HG03097 (cell line): ENCODE measurements at regions not wholly inside any gene's neighbourhood (a gene's known extent, or its start where the extent isn't known, plus 50 kb on each side); places are given as distances from the start of the nearest gene placed in this dataset.

Source experiments
- ATAC-seq: cut with Tn5 transposase; IDR thresholded peaks from one replicate; pipeline ENCODE4 v1.9.1; 2021; ENCODE audit not compliant: unreplicated experiment, low FRiP score

GRCh38 chr1:234713859-234714258 lies 103.9 kb upstream of the IRF2BP2 start:
- no peak for ATAC-seq

DNA sequence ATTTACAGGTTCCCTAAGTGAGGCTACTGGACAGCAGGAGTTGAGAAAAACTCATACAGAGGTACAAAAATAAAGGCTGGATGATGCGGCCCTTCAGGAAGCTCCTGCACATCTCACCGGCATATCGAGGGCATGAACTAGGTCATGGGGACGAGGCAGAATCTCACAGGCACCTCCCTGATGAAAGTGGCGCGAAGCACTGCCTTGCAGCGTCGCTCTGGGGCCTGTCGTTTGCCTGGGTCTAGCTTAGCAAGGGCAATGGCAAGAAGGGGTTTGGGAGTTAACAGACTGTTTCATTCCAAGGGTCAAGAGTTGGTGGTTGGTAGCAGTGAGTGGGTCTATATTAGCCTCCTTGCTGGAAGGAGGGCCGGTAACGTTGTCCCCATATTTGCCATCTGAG lies 103.5 kb upstream of the IRF2BP2 start:
- no peak for ATAC-seq

DNA sequence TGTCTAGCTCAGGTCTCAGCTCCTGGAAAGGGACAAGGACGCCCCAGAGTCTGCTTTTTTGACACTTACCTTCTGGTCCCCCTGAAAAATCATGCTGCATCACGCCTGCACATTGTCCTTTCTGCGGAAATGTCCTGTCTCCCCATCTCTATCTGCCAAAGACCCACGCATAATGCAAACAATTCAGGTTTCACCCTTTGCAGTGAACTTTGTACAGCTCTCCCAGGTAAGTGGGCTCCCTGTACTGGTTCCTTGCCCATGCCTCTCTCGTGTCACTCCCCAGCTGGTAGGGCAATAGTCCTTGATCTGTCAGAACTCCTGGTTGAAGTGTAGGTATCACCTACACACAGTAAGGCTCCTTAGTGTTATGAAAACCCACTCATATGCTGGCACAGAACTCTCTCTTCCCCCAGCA lies 102.9 kb upstream of the IRF2BP2 start:
- no peak for ATAC-seq

DNA sequence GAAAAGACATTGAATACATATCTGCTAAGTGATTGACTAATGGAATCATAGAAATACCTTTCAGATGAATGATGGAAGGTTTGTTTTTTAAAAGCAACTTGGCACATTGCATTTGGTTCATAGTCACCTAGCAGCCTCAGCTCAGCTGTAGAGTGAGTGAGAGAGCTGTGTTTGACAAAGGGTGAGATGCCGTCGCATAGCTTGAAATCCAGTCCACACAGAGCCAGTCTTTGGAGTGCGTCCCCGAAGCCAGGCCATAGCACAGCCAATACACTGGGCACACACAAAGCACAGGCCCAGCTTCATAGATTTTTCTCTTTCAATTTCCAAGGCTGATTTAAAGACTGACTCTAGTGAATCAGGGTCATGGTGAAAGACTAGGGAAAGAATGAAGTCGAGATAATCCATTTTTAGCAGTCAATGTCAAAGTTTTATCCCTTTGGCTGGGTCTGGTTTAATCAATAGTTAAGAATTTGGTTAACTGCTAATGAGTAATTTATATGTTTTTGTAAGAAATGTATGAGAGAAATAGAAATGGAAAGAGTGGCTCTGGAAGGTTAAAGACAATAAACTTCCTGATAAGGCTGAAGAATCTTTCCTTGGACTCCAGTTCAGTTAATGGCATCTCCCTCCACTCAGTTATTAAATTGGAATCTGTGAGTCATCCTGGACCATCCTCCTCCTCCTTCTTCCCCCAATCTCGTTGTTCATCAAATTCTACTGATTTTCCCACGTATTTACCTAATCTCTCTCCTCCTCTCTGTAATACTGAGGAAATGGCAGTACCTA lies 101.2 kb upstream of the IRF2BP2 start:
- ATAC-seq: no peak

DNA sequence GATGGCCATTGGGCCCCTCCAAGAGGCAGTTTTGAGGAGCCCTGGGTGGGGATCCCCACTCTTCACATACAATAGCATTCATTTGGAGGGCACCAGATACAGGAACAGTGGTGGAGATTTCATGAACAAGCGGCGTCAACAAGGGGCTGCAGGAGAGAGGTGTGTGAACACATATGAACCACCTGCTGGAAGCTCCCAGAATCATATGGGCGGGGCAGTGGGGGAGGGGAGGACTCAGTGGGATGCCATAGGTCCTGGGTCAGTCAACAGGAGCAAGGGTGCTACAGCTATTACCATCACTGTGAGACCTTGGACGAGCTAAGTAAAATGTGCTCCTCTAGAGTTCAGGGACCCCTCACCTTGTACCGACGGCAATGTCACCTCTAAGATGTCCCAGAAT lies 100.4 kb upstream of the IRF2BP2 start:
- ATAC-seq: no peak

DNA sequence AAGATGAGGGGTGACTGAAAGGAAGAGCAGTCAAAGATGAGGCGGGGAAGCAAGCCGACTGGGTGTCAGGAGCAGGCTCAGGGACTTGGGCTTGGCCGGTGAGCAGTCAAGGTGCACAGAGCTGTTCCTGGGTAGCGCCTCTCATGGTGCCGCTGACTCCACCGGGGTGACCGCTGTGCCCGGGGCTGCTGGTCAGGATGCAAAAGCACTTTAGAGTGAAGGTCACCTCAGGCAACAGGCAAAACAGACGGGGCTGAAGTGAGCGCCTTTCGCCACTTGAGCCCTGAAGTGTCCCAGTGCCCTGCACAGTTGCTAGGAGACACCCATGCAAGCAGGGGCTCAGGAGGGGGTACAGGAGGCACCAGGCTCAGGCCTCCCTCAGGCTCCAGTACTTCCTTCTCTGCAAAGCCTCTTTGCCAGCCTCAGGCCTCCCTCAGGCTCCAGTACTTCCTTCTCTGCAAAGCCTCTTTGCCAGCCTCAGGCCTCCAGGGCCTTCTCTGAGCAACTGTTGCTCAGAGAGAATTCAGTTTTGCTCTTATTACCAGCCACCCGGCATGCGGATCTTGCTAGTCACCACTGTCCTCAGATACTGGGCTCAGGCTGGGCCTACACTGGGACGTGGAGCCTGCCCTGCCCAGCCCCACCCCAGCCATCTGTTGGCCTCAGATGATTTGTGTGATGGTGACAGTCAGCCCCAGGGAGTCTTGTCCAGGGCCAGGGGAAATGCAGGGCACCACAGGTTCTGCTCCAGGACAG lies 99.7 kb upstream of the IRF2BP2 start:
- ATAC-seq: no peak

DNA sequence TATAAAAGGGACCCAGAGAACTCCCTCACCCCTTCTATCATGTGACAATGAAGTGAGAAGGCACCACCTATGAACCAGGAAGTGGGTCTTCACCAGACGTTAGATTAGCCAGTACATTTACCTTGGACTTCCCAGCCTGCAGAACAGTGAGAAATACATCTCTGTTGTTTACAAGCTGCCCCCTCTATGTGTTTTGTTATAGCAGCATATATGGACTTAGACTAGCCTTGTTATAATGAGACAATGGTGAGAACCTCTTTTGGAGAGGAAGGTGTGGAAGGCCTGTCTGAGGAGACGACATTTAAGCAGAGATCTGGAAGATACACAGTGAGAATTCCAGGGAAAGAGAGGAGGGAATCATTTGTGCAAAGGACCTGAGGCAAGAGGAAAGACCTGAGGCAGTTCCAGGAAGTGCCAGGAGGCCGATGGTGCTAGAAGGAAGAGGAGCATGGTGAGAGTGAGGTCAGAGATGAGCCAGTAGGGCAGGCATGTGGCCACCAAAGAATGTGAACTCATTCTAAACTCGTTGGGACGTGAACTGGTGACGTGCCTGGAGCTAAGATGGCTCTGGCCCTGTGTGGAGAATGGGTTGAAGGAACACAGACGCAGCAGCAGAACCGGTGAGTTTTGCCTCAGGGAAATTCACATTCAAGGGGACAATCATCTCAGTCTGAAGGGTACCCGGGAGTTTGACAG lies 98.9 kb upstream of the IRF2BP2 start:
- ATAC-seq: no peak

GRCh38 chr1:234707641-234708040 lies 97.7 kb upstream of the IRF2BP2 start:
- no peak for ATAC-seq

- no peak for ATAC-seq
Observed at GRCh38 chr1:234706931-234707330, 97.0 kb upstream of the IRF2BP2 start.

GRCh38 chr1:234706199-234706598 lies 96.2 kb upstream of the IRF2BP2 start:
- no peak for ATAC-seq

DNA sequence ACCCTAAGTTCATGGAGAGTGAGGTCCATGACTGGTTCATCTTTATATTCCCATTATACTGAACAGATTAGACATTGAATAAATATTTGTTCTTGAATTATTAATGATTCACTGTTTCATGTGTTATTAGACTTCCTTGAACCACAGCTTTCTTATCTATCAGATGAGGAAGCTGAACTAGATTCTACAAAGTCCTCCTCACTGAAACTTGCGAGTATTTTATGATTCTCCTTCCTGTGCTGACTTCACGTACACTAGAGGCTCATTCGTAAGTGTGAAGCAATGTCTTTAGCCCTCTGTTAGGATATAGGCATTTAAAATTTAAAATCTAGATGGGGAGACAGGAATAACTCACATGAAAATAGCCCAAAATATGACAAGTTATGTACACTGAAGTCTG lies 95.6 kb upstream of the IRF2BP2 start:
- ATAC-seq: no peak

- ATAC-seq: no peak
Observed at GRCh38 chr1:234704106-234704887, 94.3 kb upstream of the IRF2BP2 start.

GRCh38 chr1:234702342-234703000 lies 92.5 kb upstream of the IRF2BP2 start:
- ATAC-seq: no peak

DNA sequence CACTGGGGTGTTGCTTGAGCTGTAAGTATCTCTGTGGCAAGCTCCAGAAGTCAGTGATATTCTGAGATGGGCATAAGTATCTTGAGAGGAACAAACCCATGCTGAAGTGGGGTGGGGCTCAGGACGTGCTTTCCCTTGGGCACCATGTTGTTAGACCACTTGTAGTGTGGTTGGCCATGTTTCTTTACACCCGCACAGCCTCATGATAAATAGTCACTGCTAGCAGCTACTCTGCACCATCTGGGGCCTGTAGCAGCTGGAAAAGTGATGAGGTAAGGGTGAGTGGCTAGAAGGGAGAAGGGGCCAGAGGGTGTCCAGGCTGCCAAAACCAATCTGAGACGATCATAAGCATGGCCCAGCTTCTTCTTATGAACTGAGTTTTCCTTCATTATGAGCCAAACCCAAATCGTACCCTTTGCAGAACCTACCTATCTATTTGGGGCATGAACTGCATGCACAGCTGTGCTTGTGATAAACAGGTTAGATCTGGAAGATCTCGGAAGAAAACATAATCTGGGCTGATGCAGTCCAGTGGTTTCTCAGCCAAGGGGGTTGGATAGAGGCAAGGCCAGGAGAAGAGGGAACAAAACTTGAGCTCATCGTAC lies 91.9 kb upstream of the IRF2BP2 start:
- no peak for ATAC-seq

DNA sequence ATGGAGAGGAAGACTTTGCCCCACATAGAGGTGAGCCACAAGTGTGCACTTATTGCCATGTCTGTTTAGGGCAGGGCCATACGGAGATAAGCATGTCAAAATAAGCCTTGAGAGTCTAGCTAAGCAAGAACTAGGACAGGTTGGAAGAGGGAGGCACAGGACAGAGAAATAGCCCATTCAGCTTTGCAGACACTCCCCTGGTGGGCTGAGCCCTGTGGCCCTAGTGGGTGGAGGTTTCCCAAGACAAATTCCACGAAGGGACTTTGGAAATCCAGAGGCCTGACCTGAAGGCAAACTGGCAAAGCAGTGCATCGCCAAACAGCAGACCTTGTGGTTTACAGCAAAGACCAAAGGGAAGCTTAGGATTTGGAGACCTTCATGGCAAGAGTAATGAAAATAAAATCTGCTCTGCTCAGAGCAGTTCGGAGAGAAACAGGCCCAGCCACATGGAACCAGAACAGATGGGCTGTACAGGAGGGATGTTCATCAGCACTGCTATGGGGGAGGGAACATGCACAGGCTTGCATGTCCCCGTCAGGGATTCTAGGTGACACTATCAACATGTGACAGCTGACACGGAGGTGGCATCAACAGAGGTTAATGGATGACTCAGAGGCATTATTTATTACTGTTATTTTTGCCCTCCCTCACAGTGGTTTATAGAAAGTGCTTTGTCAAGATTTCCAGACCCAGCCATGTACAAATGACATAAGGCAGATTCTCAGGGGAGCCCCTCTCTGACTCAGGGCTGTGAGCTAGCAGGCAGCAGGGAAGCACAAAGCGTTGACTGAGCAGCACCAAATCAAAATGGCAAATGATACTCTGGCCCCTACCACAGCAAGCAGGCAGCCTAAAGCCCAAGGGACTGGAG lies 90.1 kb upstream of the IRF2BP2 start:
- no peak for ATAC-seq

- ATAC-seq: no peak
Observed at GRCh38 chr1:234698686-234699085, 88.7 kb upstream of the IRF2BP2 start.

- ATAC-seq: no peak
Observed at GRCh38 chr1:234697741-234698140, 87.8 kb upstream of the IRF2BP2 start.

DNA sequence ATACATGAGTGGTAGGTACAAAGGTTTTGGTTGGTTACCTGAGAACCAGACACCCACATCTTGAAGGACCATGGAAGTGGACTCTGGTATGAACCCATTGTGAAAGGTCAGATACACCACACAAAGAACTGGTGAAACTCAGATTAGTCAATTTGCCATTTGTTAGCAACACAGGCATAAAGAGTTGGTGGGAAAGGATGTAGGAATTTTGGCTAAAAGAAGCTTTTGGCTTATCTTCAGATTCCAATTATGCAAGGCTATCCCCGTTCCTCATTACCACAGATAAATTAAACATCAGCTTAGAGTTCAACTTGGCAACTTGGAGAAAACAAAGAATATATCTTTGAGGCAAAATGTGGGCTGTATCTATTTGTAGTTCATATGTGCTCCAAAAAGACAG lies 87.0 kb upstream of the IRF2BP2 start:
- ATAC-seq: no peak

- ATAC-seq: peak; percentile 60
Observed at GRCh38 chr1:234696148-234696576, 86.2 kb upstream of the IRF2BP2 start.
